HK-2 (cell line): ENCODE measurements at regions not wholly inside any gene's neighbourhood (a gene's known extent, or its start where the extent isn't known, plus 50 kb on each side); places are given as distances from the start of the nearest gene placed in this dataset.
"Not testable (repeated sequence)": the region's sequence is repeated elsewhere in the genome, so short reads cannot be mapped to it uniquely, and the experiment has no call there.

Source experiments
- DNase-seq: peaks from one replicate; pipeline ENCODE4 v3.0.0-alpha.2; 2018; ENCODE audit not compliant: unreplicated experiment

- no peak for DNase-seq
These were observed 66.6 kb downstream of the LACC1 start for GRCh38 chr13:43946281-43946680.

- DNase-seq: no peak
These were observed 68.3 kb downstream of the LACC1 start for GRCh38 chr13:43947897-43948458.

- no peak for DNase-seq
These were observed 73.7 kb downstream of the LACC1 start for GRCh38 chr13:43953370-43953769.

GRCh38 chr13:43956975-43957374 lies 77.3 kb downstream of the LACC1 start:
- not testable (repeated sequence) for DNase-seq

- DNase-seq: no peak
These were observed 79.6 kb downstream of the LACC1 start for GRCh38 chr13:43959291-43959690.

- no peak for DNase-seq
These were observed 82.2 kb downstream of the LACC1 start for GRCh38 chr13:43961909-43962308.

GRCh38 chr13:43963726-43964125 lies 84.0 kb downstream of the LACC1 start:
- no peak for DNase-seq

- DNase-seq: no peak
These were observed 85.2 kb downstream of the LACC1 start for GRCh38 chr13:43964698-43965458.

- no peak for DNase-seq
These were observed 85.7 kb downstream of the LACC1 start for GRCh38 chr13:43965459-43965845.

- not testable (repeated sequence) for DNase-seq
These were observed 88.7 kb downstream of the LACC1 start for GRCh38 chr13:43968251-43968942.

- DNase-seq: not testable (repeated sequence)
These were observed 89.4 kb downstream of the LACC1 start for GRCh38 chr13:43968943-43969690.

GRCh38 chr13:43969919-43970318 lies 90.2 kb downstream of the LACC1 start:
- DNase-seq: not testable (repeated sequence)

GRCh38 chr13:43970520-43971242 lies 91.0 kb downstream of the LACC1 start:
- not testable (repeated sequence) for DNase-seq

GRCh38 chr13:43971324-43971723 lies 91.6 kb downstream of the LACC1 start:
- DNase-seq: not testable (repeated sequence)

- no peak for DNase-seq
These were observed 98.2 kb downstream of the LACC1 start for GRCh38 chr13:43977911-43978310.

- no peak for DNase-seq
These were observed 99.0 kb downstream of the LACC1 start for GRCh38 chr13:43978688-43979087.

- DNase-seq: no peak
These were observed 99.8 kb downstream of the LACC1 start for GRCh38 chr13:43979492-43979891.

- no peak for DNase-seq
These were observed 100.9 kb downstream of the LACC1 start for GRCh38 chr13:43980587-43980986.

- DNase-seq: no peak
These were observed 101.4 kb downstream of the LACC1 start for GRCh38 chr13:43981091-43981490.

- no peak for DNase-seq
These were observed 102.0 kb downstream of the LACC1 start for GRCh38 chr13:43981512-43982301.

- DNase-seq: no peak
These were observed 103.7 kb downstream of the LACC1 start for GRCh38 chr13:43983373-43983772.
